NCI-H1694 treated with DMSO at 0.1 percent for 48 hours (cell line): ENCODE measurements at regions not wholly inside any gene's neighbourhood (a gene's known extent, or its start where the extent isn't known, plus 50 kb on each side); places are given as distances from the start of the nearest gene placed in this dataset.
"Not testable (repeated sequence)": the region's sequence is repeated elsewhere in the genome, so short reads cannot be mapped to it uniquely, and the experiment has no call there.

ENCODE experiments used
- DNase-seq: peaks from one replicate; lab custom pipeline; 2025; lab: John Stamatoyannopoulos, UW

GRCh38 chr9:117775591-117775990 lies 71.4 kb downstream of the TLR4 start:
- DNase-seq = no peak

DNA sequence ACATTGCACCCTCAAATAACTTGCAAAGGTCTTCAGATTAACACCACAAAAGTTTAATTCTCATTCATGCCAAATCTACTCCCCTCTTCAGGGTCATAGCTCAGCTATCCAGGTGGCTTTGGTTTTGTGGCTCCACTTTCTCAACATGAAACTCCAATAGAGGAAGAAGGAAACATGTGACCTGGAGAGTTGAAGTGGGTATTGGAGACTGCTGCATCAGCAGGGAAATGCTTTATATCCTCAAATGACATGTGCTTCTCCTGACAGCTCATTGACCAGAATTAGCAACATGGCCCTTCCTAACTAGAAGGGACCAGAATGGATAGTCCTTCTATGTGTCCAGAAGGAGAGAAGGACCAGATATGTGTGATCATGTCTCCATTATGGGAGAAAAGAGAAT lies 73.6 kb downstream of the TLR4 start:
- no peak for DNase-seq

DNA sequence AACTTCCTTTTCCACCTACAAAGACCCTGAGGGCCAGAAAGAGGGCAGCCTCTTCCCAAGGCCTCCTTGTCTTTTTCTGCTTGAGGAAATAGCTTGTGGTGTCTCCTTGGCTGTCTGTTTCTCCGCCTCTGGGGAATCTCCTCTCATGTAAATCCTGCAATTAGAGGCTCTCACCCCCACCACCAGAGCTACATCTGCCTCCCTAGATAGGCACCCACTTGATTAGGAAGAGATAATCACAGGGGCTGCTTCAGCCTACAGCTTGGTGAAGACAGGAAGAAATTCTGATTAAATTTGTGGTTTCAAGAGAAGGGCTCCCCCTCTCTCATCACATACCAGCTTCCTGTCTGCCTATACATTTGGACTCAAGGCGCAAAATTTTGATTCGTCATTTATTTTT lies 75.6 kb downstream of the TLR4 start:
- no peak for DNase-seq

DNA sequence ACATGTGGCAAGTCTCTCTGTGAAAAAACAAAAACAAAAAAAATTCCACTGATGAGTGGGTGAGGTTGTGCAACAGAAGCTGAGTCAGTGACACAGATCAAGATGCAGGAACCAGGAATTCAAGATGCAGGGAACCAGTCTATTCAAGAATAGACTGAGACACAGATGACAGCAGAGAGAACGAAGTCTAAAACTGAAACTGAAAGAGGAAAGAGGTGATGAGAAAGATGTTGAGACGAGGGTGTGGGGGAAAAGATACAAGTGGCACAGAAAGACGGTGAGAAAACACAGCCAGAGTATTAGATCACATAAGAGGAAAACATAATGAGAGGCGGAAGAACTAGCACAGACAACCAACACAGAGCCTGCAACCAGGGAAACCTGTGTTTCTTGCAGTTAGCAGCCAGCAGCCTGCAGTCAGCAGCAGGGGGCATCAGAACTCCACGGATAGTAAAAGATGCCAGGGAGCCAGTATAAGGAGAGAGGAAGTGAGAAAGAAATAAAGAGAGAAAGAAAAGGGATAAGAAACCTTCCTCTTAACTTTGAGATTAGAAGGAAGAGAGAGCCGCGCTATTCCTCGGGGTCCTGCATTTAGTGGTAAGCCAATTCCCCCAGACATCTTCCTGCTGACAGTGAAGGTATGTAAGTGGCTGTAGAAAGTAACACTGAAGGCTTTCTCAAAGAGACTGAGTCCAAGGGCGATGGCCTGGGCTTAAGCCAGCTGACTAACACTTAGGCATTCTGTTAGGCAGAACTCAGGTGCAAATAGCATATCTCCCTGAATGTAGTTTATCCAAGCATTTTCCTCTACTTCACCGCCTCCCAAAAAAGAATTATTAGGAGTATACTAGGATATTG lies 79.0 kb downstream of the TLR4 start:
- peak; percentile 67 for DNase-seq

DNA sequence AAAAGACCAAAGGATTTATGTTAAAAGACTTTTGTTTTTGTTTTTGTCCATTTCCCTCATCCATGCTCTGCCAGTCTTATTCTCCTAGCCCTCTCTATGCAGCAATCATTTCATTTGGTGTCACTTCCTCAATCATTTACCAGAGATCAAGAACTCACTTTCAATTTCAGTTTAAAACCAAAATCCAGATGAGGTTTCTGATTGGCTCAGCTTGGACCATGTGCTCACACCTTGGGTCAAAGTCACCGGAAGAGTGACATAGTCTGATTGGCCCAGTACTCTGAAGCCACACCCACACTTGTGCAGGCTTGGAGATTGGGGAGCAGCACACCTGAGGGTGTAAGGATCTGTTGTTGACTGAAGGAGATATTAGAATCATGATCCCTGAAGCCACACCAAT lies 79.6 kb downstream of the TLR4 start:
- DNase-seq = no peak

DNA sequence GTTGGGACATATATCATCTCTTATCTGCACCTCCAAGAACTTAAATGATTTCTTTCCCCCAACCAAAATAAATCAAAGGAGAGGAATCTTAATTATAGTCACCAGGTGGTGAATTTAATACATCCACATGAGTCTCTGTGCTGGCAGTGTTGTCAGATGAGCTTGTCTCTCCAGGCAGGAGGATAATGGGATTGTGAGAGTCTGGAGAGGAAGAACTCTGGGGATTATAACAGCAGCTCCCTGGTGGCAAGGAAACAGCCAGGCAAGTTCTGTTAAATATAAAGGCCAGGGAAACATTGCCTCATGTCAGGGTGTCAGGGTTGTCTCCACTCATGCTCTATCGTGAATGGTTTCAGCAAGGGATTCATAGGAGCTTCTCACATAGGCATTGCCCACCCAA lies 80.8 kb downstream of the TLR4 start:
- DNase-seq = no peak

DNA sequence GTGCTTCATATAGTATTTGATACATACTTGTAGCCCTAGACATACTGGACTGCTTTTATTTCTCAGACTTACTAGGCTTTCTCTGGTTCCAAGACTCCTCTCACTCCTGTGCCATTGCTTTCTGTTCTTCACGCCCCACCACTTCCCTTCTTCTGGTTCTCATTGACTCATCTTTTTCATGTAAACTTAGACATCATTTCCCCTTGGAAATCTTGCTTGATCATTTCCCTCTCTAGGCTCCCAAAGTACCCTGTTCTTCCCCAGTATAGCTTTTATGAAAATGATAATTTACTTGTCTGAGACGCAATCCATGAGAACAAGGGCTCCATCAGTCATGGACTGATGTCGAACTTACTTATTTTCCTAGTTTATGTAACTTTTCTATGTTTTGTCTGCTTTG lies 83.5 kb downstream of the TLR4 start:
- no peak for DNase-seq

GRCh38 chr9:117795271-117795670 lies 91.1 kb downstream of the TLR4 start:
- DNase-seq = no peak

DNA sequence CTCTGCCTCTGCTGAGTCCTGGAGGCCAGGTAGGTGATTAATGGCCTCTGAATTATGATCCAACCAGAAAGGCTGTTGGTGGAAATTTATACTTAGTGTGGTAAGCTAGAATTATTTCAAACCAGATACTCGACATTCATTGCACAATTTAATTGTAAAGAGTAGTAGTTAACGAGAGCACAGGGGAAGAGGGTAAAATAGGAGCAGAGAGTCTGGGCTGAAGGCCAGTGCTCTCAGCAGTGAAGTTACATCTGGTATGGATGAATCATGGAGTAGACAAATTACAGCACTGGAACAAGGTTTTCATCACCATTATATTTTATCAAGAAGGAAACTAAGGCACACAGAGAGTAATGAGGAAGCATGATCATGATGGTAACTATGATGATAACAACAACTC lies 92.5 kb downstream of the TLR4 start:
- no peak for DNase-seq

DNA sequence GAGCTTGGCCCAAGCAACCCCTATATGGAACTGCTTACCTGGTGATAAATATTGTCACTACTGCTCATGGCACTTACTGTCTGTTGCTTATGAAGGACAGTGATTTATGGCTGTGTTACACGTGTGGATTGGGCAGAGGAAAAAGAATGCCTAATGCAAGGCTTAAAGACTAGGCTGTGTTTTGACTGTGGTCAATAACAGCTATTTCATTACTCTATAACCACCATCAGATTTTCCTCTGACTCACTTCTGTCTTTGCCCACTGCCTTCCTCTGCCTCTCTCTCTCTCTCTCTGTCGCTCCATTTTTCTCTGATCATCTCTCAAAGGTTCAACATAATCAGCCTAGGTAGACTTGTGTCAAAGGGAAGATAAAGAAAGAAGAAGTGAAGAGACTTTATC lies 96.2 kb downstream of the TLR4 start:
- DNase-seq = no peak

DNA sequence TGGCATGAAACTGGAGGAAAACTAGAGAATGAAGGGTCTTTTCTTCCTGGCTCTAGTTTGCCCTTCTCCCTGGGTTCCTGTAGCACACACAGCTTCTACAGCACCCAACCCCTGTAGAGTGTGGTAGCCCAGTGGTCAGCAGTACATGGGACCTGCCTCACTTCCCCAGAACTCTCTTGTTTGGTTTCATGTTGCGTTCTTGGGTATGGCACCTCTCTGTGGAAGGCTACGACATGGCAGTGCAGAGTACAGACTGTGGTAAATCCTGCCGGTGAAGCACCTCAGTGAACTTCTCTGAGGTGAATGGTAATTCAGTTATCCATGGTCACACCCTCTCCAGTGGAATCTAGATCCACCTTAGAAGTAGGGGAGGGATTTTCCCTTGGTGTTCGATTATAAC lies 105.5 kb downstream of the TLR4 start:
- no peak for DNase-seq

DNA sequence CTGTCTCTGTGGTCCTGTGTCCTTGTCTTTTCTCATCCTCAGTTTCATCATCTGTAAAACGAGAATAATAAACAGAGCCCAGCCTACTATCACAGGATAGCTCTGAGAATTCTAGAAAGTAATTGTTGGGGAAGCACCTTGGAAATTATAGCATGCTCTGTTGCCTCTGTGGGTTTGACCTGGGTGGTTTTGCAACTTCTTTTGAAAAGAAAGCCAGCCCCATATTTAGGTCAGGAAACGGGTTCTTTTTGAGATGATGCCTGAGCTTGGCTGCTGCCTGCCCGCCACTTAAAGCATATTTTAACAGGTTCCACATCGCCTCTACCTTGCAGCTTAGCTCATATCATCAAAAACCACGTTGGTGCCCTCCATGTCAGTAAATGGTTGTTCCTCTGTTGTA lies 111.1 kb downstream of the TLR4 start:
- no peak for DNase-seq

GRCh38 chr9:117815948-117816347 lies 111.7 kb downstream of the TLR4 start:
- DNase-seq = no peak

GRCh38 chr9:117821954-117822353 lies 117.8 kb downstream of the TLR4 start:
- no peak for DNase-seq

- no peak for DNase-seq
Observed at GRCh38 chr9:117823576-117823975, 119.4 kb downstream of the TLR4 start.

DNA sequence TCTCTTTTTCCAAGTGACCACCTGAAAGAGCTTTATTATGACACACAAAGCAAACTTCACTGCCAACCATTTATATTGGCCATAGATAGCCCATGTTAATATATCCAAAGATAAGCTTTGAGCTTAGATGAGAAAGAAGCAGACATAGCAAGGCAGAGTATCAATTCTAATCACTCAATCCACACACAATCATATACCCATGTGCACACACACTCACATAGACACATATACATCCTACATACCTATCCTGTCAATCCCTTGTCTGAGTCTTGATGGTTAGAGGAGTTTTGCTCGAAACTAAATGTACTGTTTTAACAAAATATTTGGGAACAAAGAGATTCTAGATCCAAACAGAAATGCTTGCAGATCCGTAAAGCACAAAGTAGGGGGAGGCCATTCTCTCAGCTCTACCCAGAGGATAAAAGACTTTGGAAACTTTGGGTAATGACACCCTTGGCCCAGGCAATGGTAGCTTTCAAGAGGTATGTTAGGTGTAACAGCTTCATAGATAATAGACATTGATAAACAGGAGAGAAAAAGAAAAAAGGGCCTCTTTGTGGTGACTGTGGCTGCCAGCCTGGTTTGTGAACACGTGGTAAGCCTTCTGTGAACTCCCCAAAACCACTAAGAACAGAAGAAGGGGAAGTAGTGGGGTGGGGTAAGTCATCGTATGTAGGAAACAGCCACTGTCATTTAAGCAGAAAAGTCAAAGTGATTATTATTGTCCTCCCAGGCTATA lies 121.6 kb downstream of the TLR4 start:
- no peak for DNase-seq

DNA sequence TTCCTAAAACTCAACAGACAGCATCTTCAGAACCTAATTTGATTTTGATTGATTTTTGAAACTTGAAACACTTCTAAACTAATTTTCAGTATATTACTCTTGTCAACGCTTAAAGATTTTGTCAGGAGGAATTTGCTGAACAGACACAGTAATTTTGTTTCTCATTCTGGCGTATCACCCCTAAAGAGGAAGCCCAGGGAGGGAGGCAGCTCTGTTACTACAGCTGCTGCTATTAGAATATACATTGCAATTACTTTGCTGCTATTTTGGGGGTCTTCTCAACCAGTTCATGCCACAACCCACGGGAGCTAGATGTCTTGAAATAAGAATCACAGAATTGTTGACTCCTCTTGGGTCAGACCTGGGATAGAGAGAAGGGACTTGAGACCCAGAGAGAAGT lies 122.6 kb downstream of the TLR4 start:
- DNase-seq = no peak

- no peak for DNase-seq
Observed at GRCh38 chr9:117827456-117827855, 123.3 kb downstream of the TLR4 start.

- DNase-seq = no peak
Observed at GRCh38 chr9:117828466-117828865, 124.3 kb downstream of the TLR4 start.

DNA sequence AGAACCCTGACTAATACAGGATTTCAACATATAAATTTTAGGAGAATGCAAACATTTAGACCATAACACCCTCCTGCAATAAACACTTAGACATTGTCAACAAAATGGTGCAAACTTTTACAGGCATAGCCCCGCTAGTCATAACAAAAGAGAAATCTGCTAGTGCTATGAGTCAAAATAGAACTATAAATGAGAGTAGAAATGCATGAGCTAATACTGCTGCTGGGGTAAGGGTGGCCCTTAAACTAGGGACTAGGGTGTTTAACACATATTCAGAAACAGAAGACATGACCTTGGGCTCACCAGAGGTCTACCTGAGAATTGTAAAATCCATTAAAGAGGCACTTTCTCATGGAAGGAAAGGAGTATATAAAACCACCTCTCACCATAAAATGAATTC lies 131.6 kb downstream of the TLR4 start:
- no peak for DNase-seq

DNA sequence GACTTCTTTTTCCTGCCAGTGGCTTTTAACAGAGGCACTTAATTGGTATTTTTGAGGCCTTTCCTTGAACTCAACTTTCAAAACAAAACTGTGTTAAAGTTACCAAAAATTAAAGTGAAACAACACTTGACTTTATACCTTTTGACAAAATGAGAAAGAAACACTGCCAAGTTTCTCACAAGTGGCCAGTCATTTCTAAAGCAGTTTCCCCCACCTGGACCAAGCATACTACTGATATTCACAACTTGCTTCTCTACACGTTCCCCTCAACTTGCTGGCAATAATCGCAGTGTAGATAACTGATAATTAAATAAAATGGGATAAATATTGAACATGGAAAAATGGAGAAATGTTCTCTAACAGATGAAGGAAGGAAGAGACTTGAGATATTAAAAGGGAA lies 135.7 kb downstream of the TLR4 start:
- DNase-seq = no peak

- DNase-seq = not testable (repeated sequence)
Observed at GRCh38 chr9:117851836-117852461, 147.7 kb downstream of the TLR4 start.

DNA sequence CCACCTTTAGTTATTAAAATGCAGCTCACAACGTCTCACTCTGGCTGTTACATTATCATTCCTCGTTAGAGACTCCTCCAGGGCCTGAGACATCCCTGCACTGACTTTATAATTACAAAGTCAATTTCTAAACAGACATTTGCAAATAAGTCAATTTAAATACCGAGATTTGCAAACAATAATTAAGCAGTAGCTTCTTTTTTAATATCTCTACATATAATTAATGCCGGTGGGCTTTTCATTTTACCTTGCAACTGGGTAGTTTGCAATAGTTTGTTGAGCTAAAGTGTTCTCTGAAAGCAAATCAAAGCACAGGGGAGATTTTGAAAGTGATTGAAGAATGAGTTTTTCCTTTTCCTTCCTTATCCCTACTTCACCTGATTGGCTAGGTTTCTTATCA lies 154.4 kb downstream of the TLR4 start:
- DNase-seq = no peak
